ENCODE measurements at regions not wholly inside any gene's neighbourhood (a gene's known extent, or its start where the extent isn't known, plus 50 kb on each side); places are given as distances from the start of the nearest gene placed in this dataset.

DNA sequence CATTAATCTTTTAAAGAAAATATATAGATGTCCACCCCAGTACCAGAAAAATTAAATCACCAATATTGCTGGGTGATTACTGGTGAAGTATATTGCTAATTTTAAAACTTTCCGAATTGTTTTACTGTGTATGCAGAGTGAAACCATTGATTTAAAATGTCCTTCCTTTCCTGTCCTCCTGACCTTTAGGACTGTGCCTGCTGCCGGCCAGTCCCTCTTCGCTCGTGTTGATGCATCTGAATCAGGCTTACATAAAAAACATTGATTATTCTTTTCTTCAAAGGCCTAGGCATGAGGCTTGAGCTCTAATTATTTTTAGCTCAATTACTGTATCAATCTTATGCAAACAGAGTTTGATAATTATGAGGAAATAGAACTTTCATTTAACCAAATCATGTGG, 1128.1 kb downstream of the BRINP3 start (continued):
- TF ChIP-seq ETS1 (IDR thresholded peaks at IDR 0.05), result no peak
- TF ChIP-seq CREB1 (CRISPR knock-in tag; IDR thresholded peaks at IDR 0.05; ENCODE audit: low read depth), result no peak
- TF ChIP-seq ZNF114 (CRISPR knock-in tag; IDR thresholded peaks at IDR 0.05), result no peak
- no peak for TF ChIP-seq POLR2AphosphoS5 (IDR thresholded peaks at IDR 0.05; ENCODE audit: low read depth)
- no peak for TF ChIP-seq EZH2phosphoT487 (IDR thresholded peaks at IDR 0.05; ENCODE audit: unreplicated experiment)
- no peak for TF ChIP-seq STAT1 (IDR thresholded peaks at IDR 0.05; ENCODE audit: unreplicated experiment)
- no peak for TF ChIP-seq REST (IDR thresholded peaks at IDR 0.05; ENCODE audit: unreplicated experiment)
- TF ChIP-seq, protein P1, sequence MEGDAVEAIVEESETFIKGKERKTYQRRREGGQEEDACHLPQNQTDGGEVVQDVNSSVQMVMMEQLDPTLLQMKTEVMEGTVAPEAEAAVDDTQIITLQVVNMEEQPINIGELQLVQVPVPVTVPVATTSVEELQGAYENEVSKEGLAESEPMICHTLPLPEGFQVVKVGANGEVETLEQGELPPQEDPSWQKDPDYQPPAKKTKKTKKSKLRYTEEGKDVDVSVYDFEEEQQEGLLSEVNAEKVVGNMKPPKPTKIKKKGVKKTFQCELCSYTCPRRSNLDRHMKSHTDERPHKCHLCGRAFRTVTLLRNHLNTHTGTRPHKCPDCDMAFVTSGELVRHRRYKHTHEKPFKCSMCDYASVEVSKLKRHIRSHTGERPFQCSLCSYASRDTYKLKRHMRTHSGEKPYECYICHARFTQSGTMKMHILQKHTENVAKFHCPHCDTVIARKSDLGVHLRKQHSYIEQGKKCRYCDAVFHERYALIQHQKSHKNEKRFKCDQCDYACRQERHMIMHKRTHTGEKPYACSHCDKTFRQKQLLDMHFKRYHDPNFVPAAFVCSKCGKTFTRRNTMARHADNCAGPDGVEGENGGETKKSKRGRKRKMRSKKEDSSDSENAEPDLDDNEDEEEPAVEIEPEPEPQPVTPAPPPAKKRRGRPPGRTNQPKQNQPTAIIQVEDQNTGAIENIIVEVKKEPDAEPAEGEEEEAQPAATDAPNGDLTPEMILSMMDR (conservative IDR thresholded peaks at IDR 0.05; ENCODE audit: low read depth in 2 of 2), result no peak

DNA sequence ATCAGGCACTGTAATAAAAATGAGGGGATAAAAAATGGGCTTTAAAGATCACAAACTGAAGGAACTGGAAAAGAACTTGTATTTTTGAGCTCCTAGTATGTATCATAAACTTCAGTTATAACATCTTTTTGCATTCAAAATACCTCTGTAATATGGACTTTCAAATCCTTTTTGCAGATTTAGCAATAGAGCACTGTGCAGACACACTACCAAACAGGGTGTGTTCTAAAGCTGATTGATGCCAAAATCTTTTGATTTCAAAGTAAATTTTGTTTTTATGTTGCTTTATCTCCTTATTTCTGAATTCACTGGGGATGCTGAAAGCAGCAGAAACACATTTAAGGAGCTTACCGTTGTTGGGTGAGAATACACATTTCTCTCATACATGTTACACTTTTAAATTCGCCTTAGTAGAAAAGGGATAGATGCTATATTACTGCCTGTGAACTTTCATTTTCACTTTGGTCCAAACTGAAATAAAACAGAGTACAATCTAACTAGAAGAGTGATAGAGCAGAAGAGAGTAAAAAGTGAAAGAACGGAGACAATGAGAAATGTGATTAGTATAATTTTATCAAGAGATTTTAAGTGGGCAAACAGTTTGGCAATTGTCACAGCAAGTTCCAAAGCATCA, 1126.6 kb downstream of the BRINP3 start:
- no peak for TF ChIP-seq NANOG (IDR thresholded peaks at IDR 0.05; ENCODE audit: borderline replicate concordance)
- TF ChIP-seq ETS1 (IDR thresholded peaks at IDR 0.05), result no peak
- TF ChIP-seq STAT1 (IDR thresholded peaks at IDR 0.05; ENCODE audit: unreplicated experiment), result no peak
- Mint-ChIP-seq H3K9me3 (no peaks in the 10 kb centered on the region), H3K4me3 (no peak overlapping the region), H3K27ac (peak overlapping the region; percentile 7; the same call in 1 of the 2 replicates), H3K27me3 (ENCODE audit: insufficient read depth, low read depth, poor library complexity) (peaks cover 2% of the 10 kb centered on the region), H3K36me3 (ENCODE audit: low read depth) (no peaks in the 10 kb centered on the region), H3K4me1 (no peaks in the 10 kb centered on the region; the same call in 2 of the 3 replicates)
- DNase-seq (ENCODE audit: low spot score) (no peak), ATAC-seq (no peak)
- no peaks in the 10 kb centered on the region for H3K9me2 ChIP-seq (ENCODE audit: insufficient read depth)
- no peaks in the 10 kb centered on the region for H3F3A ChIP-seq (replicated peaks; ENCODE audit: low read depth)
- H2AFZ ChIP-seq, result no peak overlapping the region; the same call in 1 of the 2 replicates
- no peaks in the 10 kb centered on the region for H3K79me2 ChIP-seq (replicated peaks; ENCODE audit: insufficient read depth)
- no peaks in the 10 kb centered on the region for H3K27me3 ChIP-seq (ENCODE audit: insufficient read depth)
- no peak overlapping the region for H3K27ac ChIP-seq (ENCODE audit: low read depth)
- no peaks in the 10 kb centered on the region for H3K4me1 ChIP-seq (ENCODE audit: insufficient read depth)
- no peaks in the 10 kb centered on the region for H4K20me1 ChIP-seq (replicated peaks; ENCODE audit: insufficient read depth)
- H3K4me3 ChIP-seq, result no peak overlapping the region
- no peaks in the 10 kb centered on the region for H3K36me3 ChIP-seq (ENCODE audit: insufficient read depth)
- no peak overlapping the region for H3K4me2 ChIP-seq

All from GM23338 (cell line).